Cerebellar cortex (tissue), 1 donor: ENCODE measurements at regions not wholly inside any gene's neighbourhood (a gene's known extent, or its start where the extent isn't known, plus 50 kb on each side); places are given as distances from the start of the nearest gene placed in this dataset.
"Not testable (repeated sequence)": the region's sequence is repeated elsewhere in the genome, so short reads cannot be mapped to it uniquely, and the experiment has no call there.

Experiments used
- DNase-seq: peaks from one replicate; pipeline ENCODE4 v3.0.0-alpha.2; 2015; ENCODE audit warnings: low spot score

GRCh38 chr7:79553811-79554555, 100.5 kb upstream of the MAGI2 start:
- DNase-seq: no peak

- no peak for DNase-seq
Measured at GRCh38 chr7:79552463-79552862, 99.0 kb upstream of the MAGI2 start.

- peak; percentile 18 for DNase-seq
Measured at GRCh38 chr7:79548727-79549126, 95.3 kb upstream of the MAGI2 start.

GRCh38 chr7:79547132-79547531, 93.7 kb upstream of the MAGI2 start:
- DNase-seq: no peak

GRCh38 chr7:79540592-79540991, 87.1 kb upstream of the MAGI2 start:
- no peak for DNase-seq

- no peak for DNase-seq
Measured at GRCh38 chr7:79534128-79534527, 80.7 kb upstream of the MAGI2 start.

- no peak for DNase-seq
Measured at GRCh38 chr7:79531905-79532664, 78.6 kb upstream of the MAGI2 start.

GRCh38 chr7:79531116-79531515, 77.6 kb upstream of the MAGI2 start:
- DNase-seq: no peak

- peak; percentile 2 for DNase-seq
Measured at GRCh38 chr7:79529881-79530235, 76.4 kb upstream of the MAGI2 start.

- DNase-seq: peak; percentile 42
Measured at GRCh38 chr7:79529214-79529880, 75.9 kb upstream of the MAGI2 start.

GRCh38 chr7:79528421-79528820, 75.0 kb upstream of the MAGI2 start:
- DNase-seq: no peak

GRCh38 chr7:79524048-79524447, 70.6 kb upstream of the MAGI2 start:
- no peak for DNase-seq

GRCh38 chr7:79523436-79523835, 70.0 kb upstream of the MAGI2 start:
- DNase-seq: no peak

GRCh38 chr7:79520543-79520942, 67.1 kb upstream of the MAGI2 start:
- no peak for DNase-seq

GRCh38 chr7:79515358-79515757, 61.9 kb upstream of the MAGI2 start:
- no peak for DNase-seq

- DNase-seq: peak; percentile 10
Measured at GRCh38 chr7:79513261-79513660, 59.8 kb upstream of the MAGI2 start.

GRCh38 chr7:79512261-79512660, 58.8 kb upstream of the MAGI2 start:
- DNase-seq: no peak

- not testable (repeated sequence) for DNase-seq
Measured at GRCh38 chr7:79511056-79511455, 57.6 kb upstream of the MAGI2 start.

GRCh38 chr7:79507131-79507530, 53.7 kb upstream of the MAGI2 start:
- no peak for DNase-seq

GRCh38 chr7:79506481-79506880, 53.0 kb upstream of the MAGI2 start:
- DNase-seq: no peak

GRCh38 chr7:79504607-79505389, 51.3 kb upstream of the MAGI2 start:
- peak; percentile 95 for DNase-seq
